H9 (cell line): ENCODE measurements at regions not wholly inside any gene's neighbourhood (a gene's known extent, or its start where the extent isn't known, plus 50 kb on each side); places are given as distances from the start of the nearest gene placed in this dataset.
A peak's percentile ranks its signal among the peaks of the same experiment; 100 is the strongest.

Experiments
- DNase-seq: peaks from one replicate; pipeline ENCODE4 v3.0.0-alpha.2; 2017
- H2AFZ ChIP-seq: one replicate; pipeline ENCODE4 v1.6.1; 2013; ENCODE audit warnings: mild to moderate bottlenecking, low read length, control low read depth, moderate library complexity
- H2AK5ac ChIP-seq: 2 replicates; pipeline ENCODE4 v1.6.1; 2013; ENCODE audit warnings: low read length, control low read depth, mixed read lengths; ENCODE audit not compliant: insufficient read length
- H2BK120ac ChIP-seq: one replicate; pipeline ENCODE4 v1.6.1; 2013; ENCODE audit warnings: low read depth, mild to moderate bottlenecking, low read length, control low read depth, inconsistent platforms; ENCODE audit not compliant: poor library complexity, severe bottlenecking
- H2BK12ac ChIP-seq: 2 replicates; pipeline ENCODE4 v1.6.1; 2013; ENCODE audit warnings: low read length, control low read depth, mixed read lengths, low read depth; ENCODE audit not compliant: insufficient read length
- H2BK15ac ChIP-seq: 2 replicates; pipeline ENCODE4 v1.6.1; 2013; ENCODE audit warnings: low read depth, low read length, control low read depth
- H2BK20ac ChIP-seq: one replicate; pipeline ENCODE4 v1.6.1; 2013; ENCODE audit warnings: low read depth, mild to moderate bottlenecking, low read length, control low read depth, inconsistent platforms; ENCODE audit not compliant: poor library complexity, severe bottlenecking
- H2BK5ac ChIP-seq: 2 replicates; pipeline ENCODE4 v1.6.1; 2013; ENCODE audit warnings: low read length, control low read depth, mixed read lengths; ENCODE audit not compliant: insufficient read length
- H3K14ac ChIP-seq: 2 replicates; pipeline ENCODE4 v1.6.1; 2013; ENCODE audit warnings: low read length, control low read depth; ENCODE audit not compliant: insufficient read depth
- H3K18ac ChIP-seq: 2 replicates; pipeline ENCODE4 v1.6.1; 2013; ENCODE audit warnings: low read depth, mild to moderate bottlenecking, mixed read lengths, low read length, control low read depth; ENCODE audit not compliant: insufficient read length
- H3K23ac ChIP-seq: 2 replicates; pipeline ENCODE4 v1.6.1; 2013; ENCODE audit warnings: low read length, control low read depth, mixed read lengths, low read depth; ENCODE audit not compliant: insufficient read length
- H3K23me2 ChIP-seq: 2 replicates; pipeline ENCODE4 v1.6.1; 2013; ENCODE audit warnings: low read depth, mild to moderate bottlenecking, mixed read lengths, low read length, control low read depth; ENCODE audit not compliant: insufficient read length, poor library complexity, severe bottlenecking
- H3K27ac ChIP-seq: 2 replicates; pipeline ENCODE4 v1.5.1; 2013; ENCODE audit warnings: low read length, control low read depth, mixed read lengths, low read depth; ENCODE audit not compliant: insufficient read length
- H3K27me3 ChIP-seq: 2 replicates; pipeline ENCODE4 v1.6.1; 2013; ENCODE audit warnings: low read length, control low read depth, inconsistent platforms; ENCODE audit not compliant: insufficient read depth
- H3K4ac ChIP-seq: 2 replicates; pipeline ENCODE4 v1.6.1; 2013; ENCODE audit warnings: low read depth, mild to moderate bottlenecking, control low read depth, inconsistent platforms, low read length, moderate library complexity
- H3K4me1 ChIP-seq: 2 replicates; pipeline ENCODE4 v1.6.1; 2013; ENCODE audit warnings: low read length, control low read depth, inconsistent platforms; ENCODE audit not compliant: insufficient read depth
- H3K4me2 ChIP-seq: 2 replicates; pipeline ENCODE4 v1.6.1; 2013; ENCODE audit warnings: low read length, control low read depth, mixed read lengths; ENCODE audit not compliant: insufficient read length, insufficient read depth
- H3K56ac ChIP-seq: 2 replicates; pipeline ENCODE4 v1.6.1; 2013; ENCODE audit warnings: low read depth, mild to moderate bottlenecking, mixed read lengths, low read length, control low read depth; ENCODE audit not compliant: insufficient read length
- H3K79me1 ChIP-seq: 2 replicates; pipeline ENCODE4 v1.6.1; 2013; ENCODE audit warnings: low read depth, mild to moderate bottlenecking, moderate library complexity, low read length, control low read depth, inconsistent platforms; ENCODE audit not compliant: insufficient read depth, poor library complexity, severe bottlenecking
- H3K79me2 ChIP-seq: 2 replicates; pipeline ENCODE4 v1.6.1; 2013; ENCODE audit warnings: low read length, control low read depth, inconsistent platforms; ENCODE audit not compliant: insufficient read depth
- H3K9ac ChIP-seq: 2 replicates; pipeline ENCODE4 v1.6.1; 2013; ENCODE audit warnings: low read length, control low read depth, mixed read lengths; ENCODE audit not compliant: insufficient read length; ENCODE audit errors: extremely low read depth
- H3K9me3 ChIP-seq: one replicate; pipeline ENCODE4 v1.6.1; 2013; ENCODE audit warnings: low read depth, low read length, inconsistent platforms; ENCODE audit not compliant: control insufficient read depth
- H3T11ph ChIP-seq: one replicate; pipeline ENCODE4 v1.6.1; 2013; ENCODE audit warnings: mild to moderate bottlenecking, low read length, control low read depth, inconsistent platforms
- H4K20me1 ChIP-seq: one replicate; pipeline ENCODE4 v1.6.1; 2013; ENCODE audit not compliant: control insufficient read depth, insufficient read length, insufficient read depth
- H4K5ac ChIP-seq: 2 replicates; pipeline ENCODE4 v1.6.1; 2013; ENCODE audit warnings: low read depth, mild to moderate bottlenecking, mixed read lengths, low read length, control low read depth; ENCODE audit not compliant: insufficient read length
- H4K8ac ChIP-seq: replicated peaks from 2 replicates; pipeline ENCODE4 v1.6.1; 2013; ENCODE audit warnings: low read length, control low read depth, mixed read lengths, low read depth; ENCODE audit not compliant: insufficient read length
- H4K91ac ChIP-seq: 2 replicates; pipeline ENCODE4 v1.6.1; 2013; ENCODE audit warnings: low read depth, mild to moderate bottlenecking, moderate library complexity, mixed read lengths, low read length, control low read depth; ENCODE audit not compliant: insufficient read length
- H3K27ac Mint-ChIP-seq, 3 experiments: 2 replicates in 2 of 3; 3 replicates in 1 of 3; pipeline ENCODE4 v1.8.0; 2020 to 2021; ENCODE audit warnings: mixed read lengths in 3 of 3, mild to moderate bottlenecking in 1 of 3, moderate library complexity in 1 of 3
- H3K27me3 Mint-ChIP-seq: 2 replicates; pipeline ENCODE4 v1.8.0; 2021; ENCODE audit warnings: low read depth, mild to moderate bottlenecking, moderate library complexity, mixed read lengths
- H3K36me3 Mint-ChIP-seq, 3 experiments: 2 replicates in 2 of 3; 3 replicates in 1 of 3; pipeline ENCODE4 v1.8.0; 2020 to 2021; ENCODE audit warnings: low read depth in 3 of 3, mixed read lengths in 3 of 3; ENCODE audit not compliant: insufficient read depth in 1 of 3
- H3K4me1 Mint-ChIP-seq, 2 experiments: 2 replicates each; pipeline ENCODE4 v1.8.0; 2020; ENCODE audit warnings: mixed read lengths in 2 of 2
- H3K4me3 Mint-ChIP-seq, 2 experiments: 2 replicates in 1 of 2; 3 replicates in 1 of 2; pipeline ENCODE4 v1.8.0; 2020 to 2021; ENCODE audit warnings: mild to moderate bottlenecking in 2 of 2, mixed read lengths in 2 of 2, moderate library complexity in 1 of 2
- H3K9me3 Mint-ChIP-seq, 2 experiments: 2 replicates in 1 of 2; 3 replicates in 1 of 2; pipeline ENCODE4 v1.8.0; 2020; ENCODE audit warnings: mild to moderate bottlenecking in 2 of 2, mixed read lengths in 2 of 2, moderate library complexity in 1 of 2
- CTCF ChIP-seq: fragments of 200-600 bp; sonication (generic); conservative IDR thresholded peaks from 3 replicates; pipeline ENCODE4 v1.8.0; 2021; ENCODE audit warnings: antibody characterized with exemption, mild to moderate bottlenecking
- WGBS: extraction: QIAGEN DNeasy Blood & Tissue Kit; methylation state at CpG from one replicate; pipeline ENCODE4 v1.1.7; 2013; ENCODE audit warnings: missing lambda C conversion rate, low lambda C conversion rate, mixed read lengths; ENCODE audit not compliant: insufficient read length; ENCODE audit errors: extremely low coverage; 5-methylcytosine and 5-hydroxymethylcytosine counted together

- Mint-ChIP-seq H3K36me3 (peaks cover 0 to 3% (median 2%) of the 10 kb centered on the region in 3 experiments; a peak in 2 of 7 replicates), H3K4me3 (no peak overlapping the region), H3K4me1 (no peaks in the 10 kb centered on the region; a peak in 1 of 4 replicates), H3K9me3 (peaks cover 3 to 9% of the 10 kb centered on the region in 2 experiments; a peak in 3 of 5 replicates), H3K27ac (no peak overlapping the region; a peak in 1 of 7 replicates), H3K27me3 (no peaks in the 10 kb centered on the region)
- Histone ChIP-seq H4K5ac (no peak overlapping the region), H3K23me2 (no peaks in the 10 kb centered on the region), H3K18ac (no peak overlapping the region), H2BK20ac (no peak overlapping the region), H3K14ac (no peak overlapping the region), H2BK12ac (no peak overlapping the region), H2AFZ (no peak overlapping the region), H3K23ac (no peak overlapping the region), H4K20me1 (no peaks in the 10 kb centered on the region), H3K4me1 (no peaks in the 10 kb centered on the region), H4K8ac (no peak overlapping the region), H2BK5ac (no peak overlapping the region), H4K91ac (no peak overlapping the region), H3T11ph (no peak overlapping the region), H3K4me2 (no peak overlapping the region), H3K9ac (no peak overlapping the region), H2AK5ac (no peak overlapping the region), H3K9me3 (no peaks in the 10 kb centered on the region), H2BK120ac (no peak overlapping the region), H3K27me3 (no peaks in the 10 kb centered on the region), H2BK15ac (no peak overlapping the region), H3K27ac (no peak overlapping the region), H3K79me1 (no peaks in the 10 kb centered on the region), H3K79me2 (no peaks in the 10 kb centered on the region), H3K56ac (no peak overlapping the region), H3K4ac (no peak overlapping the region)
- WGBS, result no CpG with 5 or more reads among the region's 7 CpGs
- peak; percentile 32; the same call in 1 of the 3 replicates for TF ChIP-seq CTCF
- DNase-seq, result peak; percentile 52
These were observed 715.6 kb upstream of the AADAT start for GRCh38 chr4:170805352-170805751.
